Neural cell (in vitro differentiated cells): ENCODE measurements at regions not wholly inside any gene's neighbourhood (a gene's known extent, or its start where the extent isn't known, plus 50 kb on each side); places are given as distances from the start of the nearest gene placed in this dataset.

Experiments used
- H2AFZ ChIP-seq: fragments of 200-600, 300-800 bp; sonication (generic), shearing (Covaris generic); 2 replicates; pipeline ENCODE4 v1.6.0; 2014; ENCODE audit warnings: low read depth, mild to moderate bottlenecking, antibody characterized with exemption, low read length, moderate library complexity
- H3F3A ChIP-seq: fragments of 200-600 bp; shearing (Covaris generic); 2 replicates; pipeline ENCODE4 v1.6.1; 2016; ENCODE audit warnings: mild to moderate bottlenecking, moderate library complexity, mixed read lengths, antibody characterized with exemption, low read length; ENCODE audit not compliant: insufficient read depth, poor library complexity, severe bottlenecking
- H3K27ac ChIP-seq: fragments of 200-600, 300-800 bp; sonication (generic), shearing (Covaris generic); 2 replicates; pipeline ENCODE4 v1.5.1; 2014; ENCODE audit warnings: mild to moderate bottlenecking, low read length, moderate library complexity
- H3K27me3 ChIP-seq: fragments of 300-800, 200-600 bp; sonication (generic), shearing (Covaris generic); 2 replicates; pipeline ENCODE4 v1.6.0; 2014; ENCODE audit warnings: mild to moderate bottlenecking, low read depth, low read length, moderate library complexity; ENCODE audit not compliant: insufficient read depth
- H3K36me3 ChIP-seq: fragments of 300-800, 200-600 bp; sonication (generic), shearing (Covaris generic); 2 replicates; pipeline ENCODE4 v1.5.1; 2014; ENCODE audit warnings: mild to moderate bottlenecking, antibody characterized with exemption, low read length, moderate library complexity; ENCODE audit not compliant: insufficient read depth
- H3K4me2 ChIP-seq: fragments of 300-800, 200-600 bp; sonication (generic), shearing (Covaris generic); 2 replicates; pipeline ENCODE4 v1.6.0; 2014; ENCODE audit warnings: mild to moderate bottlenecking, low read length
- H3K4me3 ChIP-seq: fragments of 300-800, 200-600 bp; sonication (generic), shearing (Covaris generic); 2 replicates; pipeline ENCODE4 v1.5.1; 2014; ENCODE audit warnings: mild to moderate bottlenecking, low read length, moderate library complexity
- H3K79me2 ChIP-seq: fragments of 200-600 bp; shearing (Covaris generic); replicated peaks from 2 replicates; pipeline ENCODE4 v1.6.0; 2014; ENCODE audit warnings: mild to moderate bottlenecking, low read length, moderate library complexity; ENCODE audit not compliant: insufficient read depth
- H3K9ac ChIP-seq: fragments of 300-800, 200-600 bp; sonication (generic), shearing (Covaris generic); 2 replicates; pipeline ENCODE4 v1.6.1; 2016; ENCODE audit warnings: mild to moderate bottlenecking, low read length, mixed read lengths
- H3K9me2 ChIP-seq: fragments of 200-600 bp; shearing (Covaris generic); 2 replicates; pipeline ENCODE4 v1.6.1; 2016; ENCODE audit warnings: mild to moderate bottlenecking, low read length, mixed read lengths; ENCODE audit not compliant: insufficient read depth
- H3K9me3 ChIP-seq: fragments of 200-600, 300-800 bp; sonication (generic), shearing (Covaris generic); 2 replicates; pipeline ENCODE4 v1.6.1; 2016; ENCODE audit warnings: mild to moderate bottlenecking, mixed run types, low read length, moderate library complexity, mixed read lengths
- H4K20me1 ChIP-seq: fragments of 200-600 bp; shearing (Covaris generic); 2 replicates; pipeline ENCODE4 v1.6.1; 2016; ENCODE audit warnings: mild to moderate bottlenecking, mixed run types; ENCODE audit not compliant: insufficient read depth
- CTCF ChIP-seq: fragments of 450-650 bp; IDR thresholded peaks from 2 replicates; pipeline ENCODE4 v1.5.1; 2014; ENCODE audit warnings: antibody characterized with exemption, mild to moderate bottlenecking, moderate library complexity; ENCODE audit not compliant: poor library complexity, severe bottlenecking
- EP300 ChIP-seq: fragments of 450-650 bp; conservative IDR thresholded peaks from 2 replicates; pipeline ENCODE4 v1.6.1; 2014; ENCODE audit warnings: antibody characterized with exemption, mild to moderate bottlenecking, moderate library complexity; ENCODE audit not compliant: poor library complexity, severe bottlenecking
- EZH2 ChIP-seq: fragments of 200-600, 300-800 bp; shearing (Covaris generic), sonication (generic); IDR thresholded peaks from 2 replicates; pipeline ENCODE4 v1.6.1; 2014; ENCODE audit warnings: antibody characterized with exemption, low read length, borderline replicate concordance, mild to moderate bottlenecking; ENCODE audit not compliant: insufficient read depth, poor library complexity, severe bottlenecking
- MXI1 ChIP-seq: fragments of 450-650 bp; conservative IDR thresholded peaks from 2 replicates; pipeline ENCODE4 v1.6.1; 2014; ENCODE audit warnings: antibody characterized with exemption, mild to moderate bottlenecking; ENCODE audit not compliant: poor library complexity, severe bottlenecking
- POLR2AphosphoS5 ChIP-seq: IDR thresholded peaks from 2 replicates; pipeline ENCODE4 v1.6.1; 2012
- RAD21 ChIP-seq: fragments of 450-650 bp; conservative IDR thresholded peaks from 2 replicates; pipeline ENCODE4 v1.6.1; 2014; ENCODE audit warnings: antibody characterized with exemption, mild to moderate bottlenecking, moderate library complexity
- SMC3 ChIP-seq: fragments of 450-650 bp; conservative IDR thresholded peaks from 2 replicates; pipeline ENCODE4 v1.6.1; 2014; ENCODE audit warnings: antibody characterized with exemption, mild to moderate bottlenecking, moderate library complexity; ENCODE audit not compliant: poor library complexity
- TAF1 ChIP-seq: IDR thresholded peaks from 2 replicates; pipeline ENCODE4 v1.6.1; 2012; ENCODE audit warnings: low read depth
- TF ChIP-seq, protein P1 (sequence below): IDR thresholded peaks from 2 replicates; pipeline ENCODE4 v1.6.1; 2012; ENCODE audit warnings: borderline replicate concordance

- Histone ChIP-seq H3K9me3 (no peaks in the 10 kb centered on the region), H3K79me2 (no peaks in the 10 kb centered on the region), H3K27ac (no peak overlapping the region), H3K27me3 (no peaks in the 10 kb centered on the region), H3K9ac (no peak overlapping the region), H3K4me2 (no peak overlapping the region), H3F3A (no peaks in the 10 kb centered on the region), H4K20me1 (no peaks in the 10 kb centered on the region), H3K4me3 (no peak overlapping the region), H2AFZ (no peak overlapping the region), H3K9me2 (no peaks in the 10 kb centered on the region), H3K36me3 (no peaks in the 10 kb centered on the region)
- TF ChIP-seq EP300 (no peak), CTCF (no peak), SMC3 (no peak), POLR2AphosphoS5 (no peak)
- TF ChIP-seq, protein P1, sequence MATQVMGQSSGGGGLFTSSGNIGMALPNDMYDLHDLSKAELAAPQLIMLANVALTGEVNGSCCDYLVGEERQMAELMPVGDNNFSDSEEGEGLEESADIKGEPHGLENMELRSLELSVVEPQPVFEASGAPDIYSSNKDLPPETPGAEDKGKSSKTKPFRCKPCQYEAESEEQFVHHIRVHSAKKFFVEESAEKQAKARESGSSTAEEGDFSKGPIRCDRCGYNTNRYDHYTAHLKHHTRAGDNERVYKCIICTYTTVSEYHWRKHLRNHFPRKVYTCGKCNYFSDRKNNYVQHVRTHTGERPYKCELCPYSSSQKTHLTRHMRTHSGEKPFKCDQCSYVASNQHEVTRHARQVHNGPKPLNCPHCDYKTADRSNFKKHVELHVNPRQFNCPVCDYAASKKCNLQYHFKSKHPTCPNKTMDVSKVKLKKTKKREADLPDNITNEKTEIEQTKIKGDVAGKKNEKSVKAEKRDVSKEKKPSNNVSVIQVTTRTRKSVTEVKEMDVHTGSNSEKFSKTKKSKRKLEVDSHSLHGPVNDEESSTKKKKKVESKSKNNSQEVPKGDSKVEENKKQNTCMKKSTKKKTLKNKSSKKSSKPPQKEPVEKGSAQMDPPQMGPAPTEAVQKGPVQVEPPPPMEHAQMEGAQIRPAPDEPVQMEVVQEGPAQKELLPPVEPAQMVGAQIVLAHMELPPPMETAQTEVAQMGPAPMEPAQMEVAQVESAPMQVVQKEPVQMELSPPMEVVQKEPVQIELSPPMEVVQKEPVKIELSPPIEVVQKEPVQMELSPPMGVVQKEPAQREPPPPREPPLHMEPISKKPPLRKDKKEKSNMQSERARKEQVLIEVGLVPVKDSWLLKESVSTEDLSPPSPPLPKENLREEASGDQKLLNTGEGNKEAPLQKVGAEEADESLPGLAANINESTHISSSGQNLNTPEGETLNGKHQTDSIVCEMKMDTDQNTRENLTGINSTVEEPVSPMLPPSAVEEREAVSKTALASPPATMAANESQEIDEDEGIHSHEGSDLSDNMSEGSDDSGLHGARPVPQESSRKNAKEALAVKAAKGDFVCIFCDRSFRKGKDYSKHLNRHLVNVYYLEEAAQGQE: no peak
These were observed 1416.7 kb downstream of the FSCB start for GRCh38 chr14:43090380-43090779.

DNA sequence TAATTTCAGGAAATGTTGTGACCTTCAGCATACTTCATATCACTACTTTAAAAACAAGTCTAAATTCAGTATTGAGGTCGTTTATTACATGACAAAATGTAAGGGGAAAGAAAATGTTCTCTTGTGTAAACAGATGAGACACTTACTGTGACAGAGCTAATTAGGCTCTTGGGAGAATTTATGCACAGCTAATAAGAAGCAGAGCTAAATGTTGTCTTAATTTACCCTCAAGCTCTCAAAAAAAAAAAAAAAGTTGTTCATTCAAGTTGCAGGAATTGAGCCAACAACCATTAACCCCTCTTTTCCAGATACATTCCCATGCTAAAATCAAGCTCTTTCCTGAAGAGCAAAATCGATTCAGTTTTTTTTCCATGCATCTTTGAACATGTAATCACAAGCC lies 1419.4 kb downstream of the FSCB start:
- Histone ChIP-seq H3K79me2 (no peaks in the 10 kb centered on the region), H4K20me1 (no peaks in the 10 kb centered on the region), H3K9me3 (no peaks in the 10 kb centered on the region), H3K4me3 (no peak overlapping the region), H3K9me2 (no peaks in the 10 kb centered on the region), H3K36me3 (no peaks in the 10 kb centered on the region), H3K4me2 (no peak overlapping the region), H2AFZ (no peak overlapping the region), H3F3A (no peaks in the 10 kb centered on the region), H3K27ac (no peak overlapping the region), H3K27me3 (no peaks in the 10 kb centered on the region), H3K9ac (no peak overlapping the region)
- TF ChIP-seq, protein P1: no peak
- TF ChIP-seq CTCF (no peak), TAF1 (no peak), MXI1 (no peak), POLR2AphosphoS5 (no peak), EZH2 (no peak), SMC3 (no peak), EP300 (no peak), RAD21 (no peak)
